ENCODE measurements at regions not wholly inside any gene's neighbourhood (a gene's known extent, or its start where the extent isn't known, plus 50 kb on each side); places are given as distances from the start of the nearest gene placed in this dataset.
"Not testable (repeated sequence)": the region's sequence is repeated elsewhere in the genome, so short reads cannot be mapped to it uniquely, and the experiment has no call there.

- DNase-seq, result no peak
These were observed 56.1 kb upstream of the TMEM132D start for GRCh38 chr12:129959889-129960288.

GRCh38 chr12:129961091-129961490, 57.3 kb upstream of the TMEM132D start:
- DNase-seq, result no peak

- no peak for DNase-seq
These were observed 58.0 kb upstream of the TMEM132D start for GRCh38 chr12:129961856-129962255.

- no peak for DNase-seq
These were observed 60.5 kb upstream of the TMEM132D start for GRCh38 chr12:129964300-129964699.

- no peak for DNase-seq
These were observed 61.1 kb upstream of the TMEM132D start for GRCh38 chr12:129964826-129965457.

- DNase-seq, result no peak
These were observed 62.5 kb upstream of the TMEM132D start for GRCh38 chr12:129966146-129966995.

- no peak for DNase-seq
These were observed 67.9 kb upstream of the TMEM132D start for GRCh38 chr12:129971721-129972120.

GRCh38 chr12:129973236-129973961, 69.6 kb upstream of the TMEM132D start:
- no peak for DNase-seq

GRCh38 chr12:129984106-129984505, 80.3 kb upstream of the TMEM132D start:
- no peak for DNase-seq

GRCh38 chr12:129987841-129988240, 84.0 kb upstream of the TMEM132D start:
- no peak for DNase-seq

GRCh38 chr12:129994634-129995033, 90.8 kb upstream of the TMEM132D start:
- no peak for DNase-seq

GRCh38 chr12:129997239-129997638, 93.4 kb upstream of the TMEM132D start:
- DNase-seq, result no peak

GRCh38 chr12:130004310-130004877, 100.6 kb upstream of the TMEM132D start:
- DNase-seq, result not testable (repeated sequence)

- DNase-seq, result no peak
These were observed 103.9 kb upstream of the TMEM132D start for GRCh38 chr12:130007771-130008170.

GRCh38 chr12:130008241-130008640, 104.4 kb upstream of the TMEM132D start:
- no peak for DNase-seq

GRCh38 chr12:130009961-130010360, 106.1 kb upstream of the TMEM132D start:
- DNase-seq, result no peak

- DNase-seq, result no peak
These were observed 108.0 kb upstream of the TMEM132D start for GRCh38 chr12:130011611-130012385.

GRCh38 chr12:130013771-130014484, 110.1 kb upstream of the TMEM132D start:
- peak; percentile 21 for DNase-seq

GRCh38 chr12:130014485-130014807, 110.6 kb upstream of the TMEM132D start:
- no peak for DNase-seq

- no peak for DNase-seq
These were observed 112.4 kb upstream of the TMEM132D start for GRCh38 chr12:130016194-130016593.

GRCh38 chr12:130016986-130017385, 113.2 kb upstream of the TMEM132D start:
- DNase-seq, result no peak
